ENCODE measurements at regions not wholly inside any gene's neighbourhood (a gene's known extent, or its start where the extent isn't known, plus 50 kb on each side); places are given as distances from the start of the nearest gene placed in this dataset.

- intact Hi-C loops (cut with micrococcal nuclease), result no loop called here
Measured at GRCh38 chr5:72622170-72622760, 115.1 kb upstream of the ZNF366 start.

DNA sequence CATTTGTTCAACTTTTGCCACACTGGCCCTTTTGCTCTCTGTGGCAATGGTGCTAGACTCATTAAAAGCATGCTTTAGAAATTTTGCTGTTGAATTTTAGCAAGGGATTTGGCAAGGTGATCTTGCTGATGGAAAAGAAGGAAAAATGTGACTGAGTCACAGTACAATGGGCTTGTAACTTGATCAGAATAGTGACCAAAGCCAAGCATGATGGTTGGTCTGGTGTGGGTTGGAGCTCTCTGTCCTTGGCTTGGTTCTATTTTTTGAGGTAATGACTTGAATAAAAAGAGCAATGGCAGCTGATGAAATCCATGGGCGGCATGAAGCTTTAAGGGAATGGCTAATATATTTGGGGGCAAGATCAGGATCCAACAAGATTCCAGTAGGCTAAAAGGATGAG is 114.4 kb upstream of the ZNF366 start:
- intact Hi-C loops (cut with micrococcal nuclease), result no loop called here

GRCh38 chr5:72619677-72620076 is 112.5 kb upstream of the ZNF366 start:
- intact Hi-C loops (cut with micrococcal nuclease), result no loop called here

DNA sequence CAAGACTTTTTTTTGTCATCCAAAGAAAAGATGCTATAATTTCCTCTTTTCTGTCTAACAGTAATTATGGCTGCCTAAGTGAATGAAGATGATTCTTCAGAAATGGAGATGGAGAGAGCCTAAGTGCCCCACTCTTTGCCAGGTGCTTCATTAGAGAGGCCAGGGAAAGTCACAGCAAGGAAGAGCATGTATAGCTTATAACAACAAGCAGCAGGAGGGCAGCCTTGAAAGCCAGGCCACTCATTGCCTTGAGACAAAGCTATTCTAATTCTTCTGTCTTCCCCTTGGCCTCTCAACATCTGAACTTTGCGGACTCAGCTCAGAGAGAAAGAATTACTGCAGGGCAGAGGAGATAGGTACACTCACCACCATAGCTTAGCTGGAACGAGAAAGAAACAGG is 112.0 kb upstream of the ZNF366 start:
- intact Hi-C loops (cut with micrococcal nuclease), result no loop called here

DNA sequence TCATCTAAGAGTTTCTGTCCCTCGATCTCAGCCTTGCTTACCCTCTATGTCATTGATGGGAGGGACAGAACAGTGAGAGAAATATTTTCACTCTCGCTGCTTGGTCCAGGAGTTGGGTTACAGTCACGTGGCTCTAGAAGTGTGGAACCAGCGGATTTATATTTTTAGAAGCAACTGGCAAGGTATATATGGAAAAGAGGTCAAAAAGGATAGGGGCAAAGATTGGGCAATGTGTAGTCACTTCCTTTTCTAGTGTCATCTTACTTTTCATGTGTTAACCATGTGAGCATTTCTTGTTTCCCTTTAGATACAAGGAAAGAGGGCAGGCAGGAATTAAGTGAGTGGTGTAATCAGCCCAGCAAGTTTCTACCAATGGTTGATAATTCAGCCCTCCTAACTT is 111.5 kb upstream of the ZNF366 start:
- intact Hi-C loops (cut with micrococcal nuclease), result no loop called here

GRCh38 chr5:72615061-72615460 is 107.9 kb upstream of the ZNF366 start:
- intact Hi-C loops (cut with micrococcal nuclease), result no loop called here

DNA sequence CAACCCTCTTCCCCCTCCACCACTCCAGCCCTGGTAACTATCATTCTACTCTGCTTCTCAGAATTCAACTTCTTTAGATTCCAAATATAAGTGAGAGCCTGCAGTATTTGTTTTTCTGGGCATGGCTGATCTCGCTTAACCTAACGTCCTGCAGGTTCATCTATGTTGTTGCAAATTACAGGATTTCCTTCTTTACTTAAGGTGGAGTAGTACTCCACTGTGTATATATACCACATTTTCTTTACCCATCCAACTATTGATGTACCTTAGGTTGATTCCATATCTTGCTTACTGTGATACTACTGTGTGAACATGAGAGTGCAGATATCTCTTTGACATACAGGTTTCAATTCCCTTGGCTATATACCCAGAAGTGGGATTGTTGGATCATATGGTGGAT is 106.3 kb upstream of the ZNF366 start:
- intact Hi-C loops (cut with micrococcal nuclease), result loop anchor here (5.0 kb wide), 1 partner anchor 839 kb away; no protein-coding TSS in a partner anchor

- intact Hi-C loops (cut with micrococcal nuclease), result loop anchor here (5.0 kb wide), 1 partner anchor 839 kb away; no protein-coding TSS in a partner anchor
Measured at GRCh38 chr5:72612810-72613209, 105.6 kb upstream of the ZNF366 start.

GRCh38 chr5:72611118-72611730 is 104.0 kb upstream of the ZNF366 start:
- intact Hi-C loops (cut with micrococcal nuclease), result loop anchor here (1.0 to 5.0 kb wide), 3 partner anchors 208 to 841 kb away; no protein-coding TSS in a partner anchor

DNA sequence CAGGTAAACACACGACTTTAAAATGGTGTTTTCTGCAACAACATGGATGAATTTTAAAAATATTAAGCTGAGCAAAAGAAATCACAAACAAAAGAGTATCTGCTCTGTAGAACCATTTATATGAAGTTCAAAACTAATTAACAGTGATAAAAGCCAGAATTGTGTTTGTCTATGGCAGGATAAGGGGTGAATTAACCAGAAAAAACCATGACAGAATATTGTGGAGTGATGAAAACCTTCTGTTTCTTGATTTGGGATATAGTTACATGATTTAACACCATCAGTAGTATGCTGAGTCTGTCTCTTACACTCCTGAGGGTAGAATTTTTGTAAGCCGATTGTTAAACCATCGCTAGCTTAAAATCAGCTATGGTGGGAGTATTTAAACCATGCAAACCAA is 101.7 kb upstream of the ZNF366 start:
- intact Hi-C loops (cut with micrococcal nuclease), result no loop called here

- intact Hi-C loops (cut with micrococcal nuclease), result no loop called here
Measured at GRCh38 chr5:72608297-72608696, 101.1 kb upstream of the ZNF366 start.

DNA sequence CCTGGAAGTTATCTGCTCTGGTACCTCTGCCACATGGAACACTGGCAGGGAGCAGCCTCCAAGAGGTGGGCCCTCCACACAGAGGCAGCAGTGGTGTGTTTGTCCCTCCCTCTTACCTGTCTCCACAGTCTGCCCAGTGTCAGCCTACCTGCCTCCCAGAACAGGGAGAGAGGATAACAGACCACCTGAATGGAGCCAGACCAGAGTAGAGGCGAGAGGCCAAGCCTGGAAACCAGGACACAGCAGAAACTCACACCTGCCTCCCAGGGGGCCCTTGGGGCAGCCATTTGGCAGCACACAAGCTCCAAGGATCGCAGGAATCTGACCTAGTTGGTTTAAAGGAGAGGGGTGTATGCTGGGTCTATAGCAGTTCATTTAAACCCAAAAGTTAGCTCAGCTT is 100.2 kb upstream of the ZNF366 start:
- intact Hi-C loops (cut with micrococcal nuclease), result no loop called here

GRCh38 chr5:72606525-72606924 is 99.3 kb upstream of the ZNF366 start:
- intact Hi-C loops (cut with micrococcal nuclease), result no loop called here

DNA sequence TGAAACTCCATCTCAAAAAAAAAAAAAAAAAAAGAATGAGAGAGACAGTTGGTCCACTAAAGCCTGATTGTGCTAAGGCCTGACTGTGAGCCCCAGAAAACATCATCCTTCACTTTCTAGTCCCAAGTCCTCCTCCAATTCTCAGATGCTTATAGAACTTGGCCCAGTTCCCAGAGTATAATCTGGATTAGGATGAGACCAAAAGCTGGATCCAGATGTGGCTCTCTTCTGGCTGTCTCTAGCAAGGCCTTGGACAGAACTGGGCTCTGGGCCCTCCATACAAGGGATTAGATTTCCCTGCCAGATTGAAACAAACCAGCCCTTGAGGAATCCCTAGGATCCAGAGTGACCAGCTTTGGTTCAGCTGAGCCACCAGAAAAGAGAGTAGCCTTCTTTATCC is 98.4 kb upstream of the ZNF366 start:
- intact Hi-C loops (cut with micrococcal nuclease), result no loop called here

DNA sequence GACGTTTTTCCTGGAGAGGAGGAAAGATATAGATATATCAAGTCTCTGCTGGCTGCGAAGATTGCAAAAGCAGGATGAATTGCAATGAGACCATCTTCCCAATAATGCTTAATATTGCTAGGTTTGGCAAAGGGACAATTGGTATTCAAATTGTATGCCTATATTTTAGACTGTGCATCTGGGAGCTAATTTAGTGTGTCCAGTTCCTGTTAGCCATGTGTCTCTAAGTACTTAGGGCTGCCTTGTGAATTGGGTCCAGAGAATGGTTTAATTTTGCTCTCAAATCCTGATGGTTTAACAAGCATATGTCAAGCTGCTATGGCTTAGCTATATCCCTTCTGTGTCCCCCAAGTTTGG is 97.6 kb upstream of the ZNF366 start:
- intact Hi-C loops (cut with micrococcal nuclease), result no loop called here

GRCh38 chr5:72604111-72604797 is 97.0 kb upstream of the ZNF366 start:
- intact Hi-C loops (cut with micrococcal nuclease), result no loop called here

DNA sequence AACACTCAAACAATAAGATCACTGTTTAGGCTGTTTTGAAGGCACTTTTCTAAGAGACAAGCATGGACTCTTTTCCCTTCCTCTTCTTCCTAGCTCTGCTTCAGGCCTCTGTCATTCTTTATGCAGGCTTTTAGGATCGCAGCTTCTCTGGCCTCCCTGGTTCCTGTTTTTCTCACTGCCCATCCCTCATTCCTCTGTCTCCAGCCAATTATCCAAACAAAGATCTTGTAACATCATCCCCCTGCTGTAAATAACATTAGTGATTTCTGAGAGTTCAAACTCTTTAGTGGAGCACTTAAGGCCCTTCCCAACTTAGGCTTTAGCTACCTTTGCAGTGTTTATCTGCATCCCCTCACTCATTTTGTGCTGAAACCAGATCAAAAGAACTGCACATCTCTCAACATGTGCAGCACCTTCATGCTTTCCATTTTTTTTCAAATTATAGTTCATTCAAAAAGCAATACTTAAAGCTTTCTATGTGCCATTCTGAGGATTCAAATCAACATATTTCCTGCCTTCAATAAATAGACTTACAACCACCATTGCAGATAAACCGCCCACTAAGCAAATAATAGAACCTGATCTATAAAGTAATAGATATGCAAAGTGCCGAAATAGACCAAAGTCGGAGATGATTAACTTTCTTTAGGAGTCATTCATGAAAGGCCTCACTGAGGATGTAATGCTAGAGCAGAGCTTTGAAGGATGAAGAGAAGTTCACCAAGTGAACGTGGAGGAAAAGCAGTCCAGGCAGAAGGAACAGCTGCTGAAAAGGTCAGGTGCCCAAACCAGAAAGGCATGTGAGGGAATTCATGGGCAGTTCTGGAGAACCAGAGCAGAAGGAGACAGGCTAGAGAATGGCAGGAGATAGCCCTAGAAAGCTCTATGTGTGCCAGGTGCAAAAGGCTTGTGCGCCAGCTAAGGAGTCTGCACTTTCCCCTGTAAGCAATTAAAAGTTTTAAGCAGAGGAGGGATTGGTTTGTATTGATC is 95.8 kb upstream of the ZNF366 start:
- intact Hi-C loops (cut with micrococcal nuclease), result no loop called here

GRCh38 chr5:72601861-72602260 is 94.7 kb upstream of the ZNF366 start:
- intact Hi-C loops (cut with micrococcal nuclease), result no loop called here

DNA sequence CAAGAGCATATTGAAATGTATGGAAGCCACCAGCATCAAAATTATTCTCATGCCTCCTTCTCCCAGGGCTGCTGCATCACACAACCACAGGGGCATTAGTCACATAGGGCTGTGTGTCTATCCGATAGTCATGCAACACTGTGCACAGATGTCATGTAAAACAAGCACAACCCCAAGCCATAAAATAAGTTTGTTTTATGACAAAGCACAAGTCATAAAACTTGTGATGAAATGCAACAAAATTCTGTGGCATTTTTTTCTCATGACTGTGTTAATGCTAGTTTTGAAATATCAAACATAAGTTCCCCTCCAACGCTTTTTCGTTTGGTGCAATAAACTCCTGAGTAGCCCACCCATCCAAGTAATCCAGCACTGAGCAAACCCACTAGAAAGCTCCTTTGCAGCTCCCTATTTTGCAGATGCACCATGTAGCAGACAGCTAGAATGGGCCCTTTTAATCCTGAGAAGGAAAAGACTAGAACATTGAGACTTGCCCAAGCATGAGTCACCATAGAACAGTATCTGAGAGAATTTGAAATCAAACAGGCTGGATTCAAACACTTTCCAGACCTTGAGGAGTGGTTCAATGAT is 93.3 kb upstream of the ZNF366 start:
- intact Hi-C loops (cut with micrococcal nuclease), result no loop called here

- intact Hi-C loops (cut with micrococcal nuclease), result no loop called here
Measured at GRCh38 chr5:72599519-72600370, 92.5 kb upstream of the ZNF366 start.

Measured in T-helper 1 cell treated with Interleukin-12 subunit alpha and Interleukin-12 subunit beta and Interleukin-4 antibody, amounts not matched to agents 30 ng/mL and 1 ng/mL, for 36 hours (primary cell).